Posterior cingulate gyrus (tissue), 11 donors: ENCODE measurements at regions not wholly inside any gene's neighbourhood (a gene's known extent, or its start where the extent isn't known, plus 50 kb on each side); places are given as distances from the start of the nearest gene placed in this dataset.

Experiments used
- DNase-seq, 10 donors: peaks; one replicate each; pipeline versions ENCODE4 v3.0.0 to v3.0.0-alpha.2; 2020 to 2021; ENCODE audit warnings: mixed read lengths in 3 of 10
- intact Hi-C: fragments of 100-400 bp; cut with DNase I; formaldehyde crosslinking; loops from one replicate; pipeline ENCODE4 v1.15.1; 2023

DNA sequence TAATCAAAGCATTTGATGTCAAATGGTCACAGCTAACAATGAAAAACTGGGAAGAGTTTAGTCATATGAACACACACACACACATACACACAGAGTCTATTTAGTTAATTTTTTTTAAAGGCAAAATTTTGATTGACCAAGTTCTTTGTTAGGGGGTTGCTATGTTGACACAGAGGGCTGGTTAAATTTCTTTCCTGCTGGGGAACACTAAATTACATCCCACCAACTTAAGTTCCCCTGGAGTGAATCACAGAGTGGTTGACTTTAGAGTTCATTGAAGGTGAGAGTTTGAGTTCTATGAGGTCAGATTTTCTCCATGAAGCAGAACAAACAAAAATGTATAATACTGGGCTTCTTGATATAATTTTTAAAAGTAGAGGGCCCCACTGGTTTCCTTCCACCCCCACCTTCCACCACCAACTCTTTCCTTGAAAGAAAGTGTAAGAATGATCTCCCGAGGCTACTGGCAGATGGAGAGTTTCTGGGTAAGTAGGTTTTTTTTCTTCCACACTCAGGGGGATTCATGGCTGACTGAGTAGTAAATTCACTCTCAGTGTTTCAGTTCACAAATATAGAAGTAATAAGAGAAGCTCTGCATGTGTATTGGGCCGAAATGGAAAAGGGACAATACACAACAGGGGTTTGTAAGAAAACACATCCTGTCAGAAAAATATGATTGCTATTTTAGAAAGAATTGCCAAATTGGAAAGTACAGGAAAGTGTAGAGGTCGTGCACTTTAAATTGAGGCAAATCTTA lies 917.0 kb upstream of the LCORL start:
- intact Hi-C loops: no loop called here
- no peak for DNase-seq

DNA sequence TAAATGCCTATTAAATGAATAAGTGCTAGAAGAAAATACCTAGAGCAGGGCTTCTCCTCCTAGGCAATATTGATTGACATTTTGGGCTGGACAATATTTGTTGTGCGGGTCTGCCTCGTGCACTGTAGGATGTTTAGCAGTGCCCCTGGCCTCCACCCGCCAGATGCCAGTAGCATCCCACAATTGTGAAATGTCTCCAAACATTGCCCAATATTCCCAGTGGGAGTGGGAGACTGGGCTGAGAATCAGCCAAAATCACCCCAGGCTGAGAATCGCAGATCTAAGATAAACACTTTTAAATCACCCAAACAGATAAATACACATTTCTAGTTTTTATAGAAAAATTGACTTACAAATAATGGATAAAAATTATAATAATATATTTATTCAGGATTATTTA lies 916.2 kb upstream of the LCORL start:
- intact Hi-C loops: no loop called here
- no peak for DNase-seq

DNA sequence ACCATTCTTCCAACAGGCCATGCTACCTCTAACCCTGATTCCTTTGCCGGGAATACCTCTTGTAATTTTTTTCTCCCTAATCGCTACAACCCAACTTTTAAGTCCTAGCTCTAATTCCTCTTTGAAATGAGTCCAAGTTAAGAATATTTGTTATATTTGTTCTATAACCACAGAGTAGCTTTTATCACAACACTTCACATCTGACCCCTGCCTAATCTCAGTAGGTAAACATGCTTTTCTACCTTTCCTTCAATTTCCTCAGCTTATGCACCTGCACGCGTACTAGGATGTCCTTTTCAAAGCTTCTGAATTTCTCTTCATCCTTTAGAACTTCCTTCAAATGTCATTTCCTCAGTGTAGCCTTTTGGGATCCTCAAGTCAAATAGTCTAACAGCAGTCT lies 915.5 kb upstream of the LCORL start:
- no peak for DNase-seq
- intact Hi-C loops: no loop called here

DNA sequence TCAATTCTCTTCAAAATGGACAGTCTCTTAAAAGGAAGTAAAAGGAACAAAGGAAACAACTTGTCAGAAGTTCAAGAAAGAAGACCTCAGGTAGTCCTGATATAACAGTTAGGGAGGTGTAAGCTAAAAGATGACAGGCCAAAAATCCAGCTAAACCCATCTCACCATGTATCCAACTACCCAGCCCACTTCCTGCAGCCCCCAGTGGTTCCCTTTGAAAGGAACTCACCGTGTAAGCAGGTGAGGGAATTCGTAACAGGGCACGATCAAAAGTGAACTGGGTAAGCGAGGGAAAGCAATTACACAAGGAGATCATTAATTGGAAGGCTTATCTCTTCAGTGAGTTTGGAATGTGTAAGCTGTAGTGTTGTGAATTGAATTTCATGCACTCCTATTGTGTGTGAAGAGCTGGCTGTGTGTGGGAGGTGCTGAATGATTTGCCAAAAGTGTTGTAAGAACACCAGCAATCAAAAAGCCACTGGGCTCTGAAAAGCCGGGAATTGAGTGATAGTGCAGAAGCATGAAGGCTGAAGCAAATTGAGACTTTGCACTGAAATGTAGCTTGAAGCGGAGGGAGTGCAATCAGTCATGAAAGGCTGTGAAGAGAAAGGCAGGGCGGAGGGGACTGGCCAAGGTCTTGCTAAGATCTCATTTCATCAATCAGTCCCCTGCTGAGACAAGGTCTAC lies 914.2 kb upstream of the LCORL start:
- intact Hi-C loops: no loop called here
- peak in 3 of 10 donors; percentile 6 to 73 (median 13) for DNase-seq

DNA sequence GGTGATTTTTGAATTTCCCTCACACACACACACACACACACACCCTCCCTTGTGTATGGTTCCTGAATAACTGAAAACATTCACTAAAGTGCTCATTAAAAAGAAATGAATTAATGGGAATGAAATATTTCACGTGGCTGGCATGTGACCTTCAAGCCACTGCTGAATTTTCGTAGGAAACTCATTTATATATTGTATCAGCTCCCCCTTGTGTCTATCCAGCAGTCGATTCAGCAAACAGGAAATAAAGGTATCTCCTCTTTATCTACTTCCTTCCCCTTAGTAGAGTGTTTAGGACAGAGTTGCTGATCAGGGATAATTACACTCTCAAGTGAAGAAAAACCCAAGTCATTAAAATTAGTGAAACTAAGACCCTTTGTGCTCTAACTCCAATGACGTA lies 912.6 kb upstream of the LCORL start:
- DNase-seq: no peak
- intact Hi-C loops: loop anchor here (5.0 kb wide), 1 partner anchor 247 kb away; no protein-coding TSS in a partner anchor

DNA sequence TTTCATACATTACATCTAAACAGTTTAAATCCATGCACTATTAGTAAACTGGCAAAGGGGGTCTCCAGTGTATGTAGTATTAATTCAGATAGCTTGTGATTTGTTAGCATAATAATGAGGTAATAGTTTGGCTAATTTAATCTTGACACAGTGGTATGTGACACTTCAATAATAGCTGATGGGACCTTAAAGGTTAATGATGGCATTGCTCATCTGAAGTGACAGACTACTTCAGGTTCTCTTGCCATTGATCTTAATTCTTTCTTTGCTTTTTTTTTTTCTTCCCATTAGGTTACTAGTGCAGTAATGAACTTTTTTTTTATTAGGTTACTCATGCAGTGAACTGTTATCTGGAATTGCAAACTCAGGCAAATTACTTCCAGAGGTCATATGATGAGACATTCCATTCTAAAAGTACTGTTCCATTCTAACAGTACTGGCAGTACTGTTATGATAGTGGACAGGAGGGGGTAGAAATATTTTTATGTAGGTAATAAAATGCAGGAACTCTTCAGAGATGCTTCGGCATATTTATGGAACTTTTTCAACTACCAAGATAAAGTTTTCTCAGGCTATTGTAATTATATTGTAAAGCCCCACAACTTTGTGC lies 911.3 kb upstream of the LCORL start:
- intact Hi-C loops: loop anchor here (5.0 kb wide), 1 partner anchor 246 kb away; no protein-coding TSS in a partner anchor
- DNase-seq: no peak

DNA sequence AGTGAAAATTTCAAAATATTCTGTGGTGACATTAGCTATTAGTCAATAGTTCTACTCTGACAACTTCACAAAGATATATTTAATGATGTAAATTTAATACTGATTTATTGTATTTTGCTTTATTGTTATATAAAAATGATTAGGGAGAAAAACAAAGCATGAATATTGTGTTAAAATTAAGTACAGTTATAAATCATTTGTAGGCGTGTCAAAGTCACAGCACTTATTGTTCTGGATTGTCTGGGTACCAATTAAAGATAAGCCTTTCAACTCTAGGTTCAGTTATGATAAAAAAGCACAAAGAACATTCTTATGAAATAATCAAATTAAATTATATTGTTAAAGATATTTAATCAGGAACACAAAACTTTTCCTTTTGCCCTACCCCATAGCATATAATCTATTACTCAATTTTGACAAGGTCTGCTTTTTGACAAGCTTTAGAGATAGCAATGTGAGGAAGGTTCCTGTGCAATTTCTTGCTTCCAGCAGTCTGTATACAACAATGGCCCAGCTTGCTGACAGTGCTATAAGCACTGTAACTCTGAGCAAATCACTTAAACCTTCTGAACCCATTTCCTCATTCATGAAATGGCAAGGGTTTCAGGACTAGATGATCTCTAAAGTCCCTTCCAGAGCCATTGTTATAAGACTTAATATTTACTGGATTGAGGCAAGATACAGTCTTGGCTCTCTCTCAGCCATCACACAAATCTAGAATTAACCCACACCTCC lies 910.3 kb upstream of the LCORL start:
- intact Hi-C loops: loop anchor here (5.0 kb wide), 1 partner anchor 245 kb away; no protein-coding TSS in a partner anchor

DNA sequence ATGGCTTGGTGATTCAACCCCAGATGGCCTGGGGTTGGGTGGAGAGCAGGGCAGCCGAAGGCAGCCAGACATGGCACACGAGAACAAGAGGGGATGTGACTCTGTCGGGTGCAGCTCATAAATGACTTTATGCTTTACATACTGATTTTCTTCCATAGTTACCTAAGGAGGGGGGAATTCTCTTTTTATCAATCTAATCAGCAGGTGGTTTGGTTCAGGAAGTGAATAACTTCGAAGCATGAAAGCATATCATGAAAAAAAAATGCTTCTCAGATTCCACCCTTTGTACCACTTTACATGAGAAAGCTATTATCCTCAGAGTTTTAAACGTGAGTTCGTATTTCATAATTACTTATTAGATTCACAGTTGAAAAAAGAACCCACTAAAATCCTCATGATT lies 908.9 kb upstream of the LCORL start:
- intact Hi-C loops: loop anchor here (5.0 kb wide), 1 partner anchor 243 kb away; no protein-coding TSS in a partner anchor

More for the DNA sequence above, 910.3 kb upstream of the LCORL start:
- no peak for DNase-seq

DNA sequence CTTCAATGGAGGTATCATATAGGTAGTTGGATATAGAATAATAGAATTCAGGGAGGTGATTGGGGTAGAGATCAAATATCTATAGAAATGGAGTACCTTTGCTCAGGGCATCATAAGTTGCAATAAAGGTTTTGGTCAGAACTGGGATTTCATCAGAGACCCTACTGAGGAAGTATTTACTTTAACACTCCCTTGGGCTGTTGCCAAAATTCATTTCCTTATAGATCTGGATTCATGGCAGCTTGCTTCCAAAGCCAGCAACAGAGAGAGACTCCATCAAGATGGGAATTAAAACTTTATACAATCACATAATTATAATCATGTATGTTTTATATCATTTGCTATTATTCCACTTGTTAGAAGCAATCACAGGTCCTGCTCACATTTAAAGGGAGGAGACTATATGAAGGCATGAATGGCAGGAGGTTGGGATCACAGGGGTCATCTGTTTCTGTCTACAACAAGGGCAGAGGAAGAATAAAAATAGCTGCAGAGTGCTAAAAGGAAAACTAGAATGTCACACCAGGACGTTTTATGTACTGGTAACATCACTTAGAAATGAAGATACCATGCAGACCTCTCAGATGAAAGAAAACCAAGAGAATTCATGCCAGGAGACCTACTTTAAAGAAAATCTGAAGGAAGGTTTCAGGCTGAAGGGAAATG lies 902.1 kb upstream of the LCORL start:
- DNase-seq: no peak
- intact Hi-C loops: no loop called here

More for the DNA sequence above, 908.9 kb upstream of the LCORL start:
- no peak for DNase-seq

DNA sequence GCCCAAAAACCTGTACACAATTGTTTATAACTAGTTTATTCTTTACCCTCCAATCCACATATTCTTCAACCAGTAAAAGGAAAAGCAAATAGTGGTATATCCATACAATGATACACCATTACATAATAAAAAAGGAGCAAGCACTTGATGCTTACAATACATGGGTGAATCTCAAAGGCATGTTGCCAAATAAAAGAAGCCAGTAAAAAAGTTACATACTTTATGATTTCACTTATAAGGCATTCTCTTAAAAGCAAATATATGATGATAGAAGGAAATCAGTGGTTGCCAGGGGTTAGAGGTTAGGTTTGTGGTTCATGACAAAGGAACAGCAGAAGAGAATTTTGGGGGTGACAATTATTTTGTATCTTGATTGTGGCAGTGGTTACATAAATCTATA lies 896.1 kb upstream of the LCORL start:
- intact Hi-C loops: no loop called here
- DNase-seq: no peak

DNA sequence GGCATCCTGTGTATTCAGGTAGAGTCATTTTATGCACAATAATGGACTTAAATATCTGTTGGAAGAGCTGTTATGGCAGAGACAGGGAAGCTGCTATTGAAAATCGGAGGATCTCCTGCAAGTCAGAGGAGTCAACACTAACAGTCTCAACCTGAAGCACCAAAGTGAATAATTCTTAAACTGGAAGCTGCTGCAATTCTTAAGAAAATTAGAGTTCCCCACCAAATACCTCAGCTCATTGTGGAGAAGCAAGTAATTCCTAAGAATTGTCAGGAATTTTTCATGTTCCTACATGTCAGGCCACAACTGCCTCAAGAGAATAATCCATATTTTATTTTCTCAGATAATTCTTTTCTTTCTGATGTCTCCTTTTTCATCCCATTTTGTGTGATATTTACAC lies 892.6 kb upstream of the LCORL start:
- no peak for DNase-seq
- intact Hi-C loops: no loop called here

DNA sequence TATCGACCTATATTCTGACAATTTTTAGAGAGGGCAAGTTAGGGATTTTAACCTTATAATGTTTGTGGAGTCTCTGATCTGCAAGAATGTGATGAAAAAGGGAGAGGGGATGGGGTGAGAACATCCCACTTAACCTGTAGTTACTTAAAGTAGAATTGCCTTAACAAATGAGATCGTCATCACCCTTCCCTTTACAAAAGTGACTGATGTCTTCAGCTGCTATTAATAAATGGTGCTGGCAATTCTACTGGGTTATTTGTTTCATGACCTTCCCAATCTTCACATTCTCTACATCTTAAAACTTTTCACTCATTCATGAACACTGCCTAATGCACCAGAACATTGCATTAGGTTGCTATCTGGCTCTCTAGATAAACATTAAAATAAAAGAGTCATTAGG lies 873.4 kb upstream of the LCORL start:
- intact Hi-C loops: no loop called here

DNA sequence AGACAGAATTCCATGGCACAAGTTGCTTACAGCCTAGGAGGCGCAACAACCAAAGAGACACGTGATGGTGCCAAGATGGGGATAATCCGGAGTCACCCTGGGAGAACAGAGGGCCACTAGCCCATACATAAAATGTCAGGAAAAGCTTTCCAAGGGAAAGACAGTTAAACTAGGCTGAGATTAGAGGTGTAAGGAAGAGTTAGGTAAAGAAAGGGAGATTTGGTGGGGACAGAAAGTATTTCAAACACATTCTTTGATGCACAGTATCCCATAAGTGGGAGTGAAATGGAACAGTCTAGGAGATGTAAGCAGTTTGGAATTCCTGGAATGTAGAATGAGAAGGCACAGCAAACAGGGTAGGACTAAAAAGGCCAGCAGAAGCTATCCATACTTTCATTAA lies 860.9 kb upstream of the LCORL start:
- no peak for DNase-seq
- intact Hi-C loops: no loop called here

More for the DNA sequence above, 873.4 kb upstream of the LCORL start:
- no peak for DNase-seq

DNA sequence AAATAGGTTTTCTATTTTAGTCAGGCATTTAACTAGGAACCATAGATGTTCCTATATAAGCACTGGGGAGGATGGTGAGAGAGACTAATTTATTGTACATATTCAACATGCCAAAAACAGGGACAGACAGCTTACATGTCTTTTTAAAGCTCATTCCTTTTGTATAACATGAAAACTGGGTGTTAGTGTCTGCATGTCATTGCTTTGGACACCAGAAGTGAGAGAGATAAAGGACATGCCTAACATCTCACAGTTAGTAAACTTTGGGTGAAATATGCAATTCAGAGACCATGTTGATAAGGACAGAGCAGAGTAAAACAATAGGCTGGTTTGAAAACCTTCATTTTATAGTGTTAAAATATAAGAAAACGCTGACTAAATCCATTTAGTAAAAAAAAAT lies 860.0 kb upstream of the LCORL start:
- no peak for DNase-seq
- intact Hi-C loops: no loop called here

DNA sequence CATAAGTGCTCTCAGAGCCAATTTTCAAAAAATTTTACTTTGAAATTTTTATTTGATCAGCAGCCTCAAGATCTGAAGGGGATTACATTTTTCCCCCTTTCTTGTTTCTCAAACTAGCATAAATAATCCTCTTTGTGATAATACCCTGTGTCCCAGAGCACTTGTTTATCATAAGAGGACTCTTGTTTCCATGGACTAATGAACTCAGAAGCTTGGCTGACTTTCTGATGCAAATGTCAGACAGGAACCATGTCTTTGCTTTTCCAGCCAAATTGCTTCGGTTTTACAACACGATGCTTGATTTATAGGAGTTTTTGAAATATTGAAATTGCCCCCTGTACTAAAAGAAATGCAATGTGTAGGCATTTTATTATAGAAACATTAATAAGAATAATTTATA lies 859.3 kb upstream of the LCORL start:
- intact Hi-C loops: no loop called here
- no peak for DNase-seq

DNA sequence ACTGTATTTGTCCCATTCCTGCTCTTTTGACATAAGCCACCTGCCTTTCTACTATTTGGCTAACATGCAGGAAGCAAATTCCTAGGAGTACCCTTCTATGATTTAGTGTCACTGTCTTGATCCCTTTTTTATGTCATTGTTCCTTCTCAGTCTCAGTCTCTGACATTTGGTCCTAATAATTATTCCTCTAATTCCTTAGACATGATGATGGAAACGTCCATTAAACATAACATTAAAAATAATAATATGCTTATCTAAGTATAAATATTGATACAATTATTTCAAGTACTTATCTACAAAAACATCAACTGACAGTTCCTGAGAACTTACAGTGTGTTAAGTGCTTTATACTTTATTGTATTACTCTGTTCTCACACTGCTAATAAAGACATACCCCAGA lies 857.0 kb upstream of the LCORL start:
- intact Hi-C loops: no loop called here
- DNase-seq: no peak

DNA sequence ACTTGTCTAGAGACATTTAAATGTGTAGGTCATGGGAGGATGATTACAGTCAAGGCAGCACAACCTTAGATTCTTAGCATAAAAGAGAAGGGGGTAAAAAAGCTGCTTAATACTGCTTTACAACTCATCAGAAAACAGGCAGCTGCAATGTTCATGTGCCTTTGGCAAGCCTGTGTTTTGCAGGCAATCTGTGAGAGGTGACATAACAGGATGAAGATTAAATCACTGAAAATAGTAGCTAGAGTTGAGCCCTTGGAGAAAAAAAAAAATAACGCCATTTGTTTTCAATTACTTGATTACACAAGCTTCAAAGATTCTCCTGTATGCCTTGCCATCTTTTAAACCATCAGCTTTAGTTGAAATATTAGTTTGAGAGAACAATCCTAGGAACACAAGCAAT lies 847.6 kb upstream of the LCORL start:
- intact Hi-C loops: no loop called here
- no peak for DNase-seq

DNA sequence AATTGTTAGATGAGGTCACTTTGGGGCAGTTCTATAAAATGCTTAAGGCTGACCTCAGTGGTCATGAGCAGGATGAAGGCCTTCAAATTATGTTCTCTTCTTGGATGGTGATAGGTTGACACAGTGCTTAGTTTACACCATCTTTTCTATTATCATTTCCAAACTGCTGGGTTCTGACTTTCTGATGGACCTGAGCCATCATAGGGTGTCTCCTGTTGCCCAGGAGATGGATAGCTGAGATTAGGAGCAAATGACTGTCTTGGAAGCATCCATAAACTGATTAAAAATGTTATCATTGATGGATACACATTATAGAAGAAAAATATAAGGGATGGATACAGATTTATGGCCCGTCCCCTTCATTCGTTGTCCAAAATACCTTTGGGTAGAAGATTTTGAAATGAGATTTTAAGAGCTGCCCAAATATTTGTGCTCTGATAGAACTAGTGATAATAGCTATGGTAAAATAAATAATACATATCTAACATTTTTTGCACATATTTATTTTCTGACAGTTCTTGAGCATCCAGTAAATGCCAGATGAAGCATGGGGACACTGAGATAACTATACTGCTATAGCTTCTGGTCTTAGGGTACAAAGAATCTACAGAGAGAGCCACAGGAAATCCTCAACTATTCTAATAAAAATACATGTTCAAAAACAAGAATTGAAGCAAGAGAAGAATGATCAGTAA lies 839.4 kb upstream of the LCORL start:
- no peak for DNase-seq
- intact Hi-C loops: no loop called here

DNA sequence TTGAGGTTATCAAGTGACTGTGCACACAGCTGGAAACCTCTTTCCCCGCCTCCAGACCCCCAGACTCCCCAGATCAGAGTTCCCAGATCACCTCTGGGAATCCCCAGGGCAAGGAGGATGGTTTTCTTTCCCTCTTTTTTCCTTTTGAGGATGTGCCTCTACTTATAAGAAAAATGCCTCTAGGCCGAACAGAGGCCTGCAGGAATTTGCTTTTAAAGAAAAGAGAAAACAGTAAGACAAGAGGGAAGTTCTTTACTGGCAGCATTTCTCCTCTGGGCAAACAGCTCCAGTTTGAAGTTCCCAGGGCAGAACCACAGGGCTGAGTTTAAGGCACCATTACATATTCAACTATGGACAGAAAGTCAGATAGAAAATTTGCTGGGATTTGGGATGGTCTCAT lies 837.9 kb upstream of the LCORL start:
- no peak for DNase-seq
- intact Hi-C loops: no loop called here
